ENCODE measurements at regions not wholly inside any gene's neighbourhood (a gene's known extent, or its start where the extent isn't known, plus 50 kb on each side); places are given as distances from the start of the nearest gene placed in this dataset.

DNA sequence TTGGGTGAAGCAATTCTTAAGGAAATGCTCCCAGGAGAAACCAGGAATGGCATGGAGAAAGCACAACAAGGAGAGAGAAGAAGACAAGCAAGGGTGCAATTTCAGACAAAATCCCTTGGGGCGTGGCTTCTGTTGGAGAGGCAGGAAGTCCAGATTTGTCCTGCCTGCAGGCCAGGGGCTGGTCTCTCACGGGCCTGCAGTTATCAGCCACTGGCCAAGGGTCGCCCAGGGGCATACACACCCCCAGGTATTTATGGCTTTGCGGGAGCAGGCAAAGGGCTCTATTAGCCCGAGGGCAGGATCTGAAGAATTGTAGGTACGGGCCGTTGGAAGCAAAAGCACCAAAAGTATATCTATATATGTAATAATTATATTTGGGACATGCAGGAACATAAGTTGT lies 87.7 kb downstream of the IYD start:
- H3K4me3 ChIP-seq (replicated peaks in 1 of 2; ENCODE audit: low read depth in 1 of 2, low read length in 2 of 2): no peak overlapping the region
- no peaks in the 10 kb centered on the region for H4K20me1 ChIP-seq (ENCODE audit: insufficient read depth)
- RAD21 ChIA-PET (ENCODE audit: low non-redundant PET in 1 of 2, low total read pairs in 2 of 2, uncharacterized antibody in 2 of 2, unreplicated experiment in 2 of 2): no interaction called here
- POLR2A ChIA-PET: no interaction called here
- no peak for TF ChIP-seq CEBPB (IDR thresholded peaks at IDR 0.05; ENCODE audit: low read depth)
- no peak for TF ChIP-seq TCF7L2 (IDR thresholded peaks at IDR 0.05; ENCODE audit: borderline replicate concordance, extremely low read depth, insufficient read depth, insufficient read length)
- TF ChIP-seq, protein P1, sequence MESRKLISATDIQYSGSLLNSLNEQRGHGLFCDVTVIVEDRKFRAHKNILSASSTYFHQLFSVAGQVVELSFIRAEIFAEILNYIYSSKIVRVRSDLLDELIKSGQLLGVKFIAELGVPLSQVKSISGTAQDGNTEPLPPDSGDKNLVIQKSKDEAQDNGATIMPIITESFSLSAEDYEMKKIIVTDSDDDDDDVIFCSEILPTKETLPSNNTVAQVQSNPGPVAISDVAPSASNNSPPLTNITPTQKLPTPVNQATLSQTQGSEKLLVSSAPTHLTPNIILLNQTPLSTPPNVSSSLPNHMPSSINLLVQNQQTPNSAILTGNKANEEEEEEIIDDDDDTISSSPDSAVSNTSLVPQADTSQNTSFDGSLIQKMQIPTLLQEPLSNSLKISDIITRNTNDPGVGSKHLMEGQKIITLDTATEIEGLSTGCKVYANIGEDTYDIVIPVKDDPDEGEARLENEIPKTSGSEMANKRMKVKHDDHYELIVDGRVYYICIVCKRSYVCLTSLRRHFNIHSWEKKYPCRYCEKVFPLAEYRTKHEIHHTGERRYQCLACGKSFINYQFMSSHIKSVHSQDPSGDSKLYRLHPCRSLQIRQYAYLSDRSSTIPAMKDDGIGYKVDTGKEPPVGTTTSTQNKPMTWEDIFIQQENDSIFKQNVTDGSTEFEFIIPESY (IDR thresholded peaks at IDR 0.05; ENCODE audit: extremely low read depth, insufficient replicate concordance, low read length): no peak
- TF ChIP-seq, protein P2, sequence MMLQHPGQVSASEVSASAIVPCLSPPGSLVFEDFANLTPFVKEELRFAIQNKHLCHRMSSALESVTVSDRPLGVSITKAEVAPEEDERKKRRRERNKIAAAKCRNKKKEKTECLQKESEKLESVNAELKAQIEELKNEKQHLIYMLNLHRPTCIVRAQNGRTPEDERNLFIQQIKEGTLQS (IDR thresholded peaks at IDR 0.05): no peak
- no peak for TF ChIP-seq CBX3 (IDR thresholded peaks at IDR 0.05; ENCODE audit: low read depth)
- TF ChIP-seq POLR2AphosphoS5 (IDR thresholded peaks at IDR 0.05; ENCODE audit: low read depth, low read length): no peak
- TF ChIP-seq ZNF274 (IDR thresholded peaks at IDR 0.05; ENCODE audit: low read depth, low read length): no peak
- no peak for TF ChIP-seq SP1 (IDR thresholded peaks at IDR 0.05; ENCODE audit: low read depth)
- intact Hi-C loops (cut with micrococcal nuclease): no loop called here
- H3K27me3 ChIP-seq (ENCODE audit: insufficient read depth, low read length): no peaks in the 10 kb centered on the region
- H3K9me3 ChIP-seq (ENCODE audit: control insufficient read depth in 1 of 2, insufficient read depth in 1 of 2, low read depth in 1 of 2, low read length in 2 of 2): no peaks in the 10 kb centered on the region
- H3K9me2 ChIP-seq (ENCODE audit: insufficient read depth): no peaks in the 10 kb centered on the region
- ATAC-seq: 0 out of 2 replicates have a peak, but pooled peaks have one; percentile 40
- H3K36me3 ChIP-seq (ENCODE audit: control insufficient read depth in 1 of 2, insufficient read depth in 2 of 2, low read length in 2 of 2): no peaks in the 10 kb centered on the region
- CTCF ChIA-PET: no interaction called here
- BruUV-seq (replicated peaks): no TSS peak
- no peak overlapping the region for H3K4me2 ChIP-seq (ENCODE audit: low read length)
- peak overlapping the region; percentile 26 for H2AFZ ChIP-seq (ENCODE audit: low read depth, low read length, poor library complexity, severe bottlenecking)
- no peaks in the 10 kb centered on the region for H3K79me2 ChIP-seq (ENCODE audit: insufficient read depth, low read length)
- no peak overlapping the region for H3K9ac ChIP-seq (ENCODE audit: low read length)
- no peak overlapping the region for H3K27ac ChIP-seq (ENCODE audit: low read depth, low read length)
- H3K4me1 ChIP-seq (ENCODE audit: control insufficient read depth in 1 of 2, insufficient read depth in 2 of 2, low read length in 2 of 2): peaks cover 0 to 4% of the 10 kb centered on the region in 2 experiments; a peak in 1 of 4 replicates
- no peak for DNase-seq (ENCODE audit: low read depth, low spot score)
